Endothelial cell of umbilical vein (primary cell): ENCODE measurements at regions not wholly inside any gene's neighbourhood (a gene's known extent, or its start where the extent isn't known, plus 50 kb on each side); places are given as distances from the start of the nearest gene placed in this dataset.
"Not testable (repeated sequence)": the region's sequence is repeated elsewhere in the genome, so short reads cannot be mapped to it uniquely, and the experiment has no call there.

Experiments used
- EZH2 ChIP-seq: IDR thresholded peaks from 2 replicates; pipeline ENCODE4 v1.6.1; 2012; ENCODE audit warnings: borderline replicate concordance, low read depth, mild to moderate bottlenecking, moderate library complexity, low read length, inconsistent platforms; ENCODE audit not compliant: severe bottlenecking
- FOS ChIP-seq: IDR thresholded peaks from 2 replicates; pipeline ENCODE4 v1.6.1; 2011; ENCODE audit warnings: mild to moderate bottlenecking, low read length, moderate library complexity, borderline replicate concordance; ENCODE audit not compliant: insufficient read depth
- MYC ChIP-seq: IDR thresholded peaks from one replicate; pipeline ENCODE4 v1.6.1; 2011; ENCODE audit warnings: mild to moderate bottlenecking, low read depth, low read length
- POLR2A ChIP-seq: IDR thresholded peaks from 2 replicates; pipeline ENCODE4 v1.6.1; 2012; ENCODE audit warnings: low read depth, mild to moderate bottlenecking, control low read depth, low read length
- POLR2AphosphoS5 ChIP-seq: IDR thresholded peaks from 2 replicates; pipeline ENCODE4 v1.6.1; 2012; ENCODE audit warnings: low read depth, mild to moderate bottlenecking, control low read depth, low read length, moderate library complexity; ENCODE audit not compliant: insufficient read depth
- TF ChIP-seq, protein P1 (sequence below), 2 donors: IDR thresholded peaks; 1 replicate in 1 of 2; 2 replicates in 1 of 2; pipeline ENCODE4 v1.5.1; 2011; ENCODE audit warnings: low read length in 2 of 2, mild to moderate bottlenecking in 2 of 2, moderate library complexity in 2 of 2, control low read depth in 1 of 2, inconsistent platforms in 1 of 2, low read depth in 1 of 2; ENCODE audit not compliant: insufficient read depth in 1 of 2; ENCODE audit errors: extremely low read depth in 1 of 2
- TF ChIP-seq, protein P2 (sequence below): IDR thresholded peaks from 2 replicates; pipeline ENCODE4 v1.6.1; 2011; ENCODE audit not compliant: insufficient read depth, insufficient read length

DNA sequence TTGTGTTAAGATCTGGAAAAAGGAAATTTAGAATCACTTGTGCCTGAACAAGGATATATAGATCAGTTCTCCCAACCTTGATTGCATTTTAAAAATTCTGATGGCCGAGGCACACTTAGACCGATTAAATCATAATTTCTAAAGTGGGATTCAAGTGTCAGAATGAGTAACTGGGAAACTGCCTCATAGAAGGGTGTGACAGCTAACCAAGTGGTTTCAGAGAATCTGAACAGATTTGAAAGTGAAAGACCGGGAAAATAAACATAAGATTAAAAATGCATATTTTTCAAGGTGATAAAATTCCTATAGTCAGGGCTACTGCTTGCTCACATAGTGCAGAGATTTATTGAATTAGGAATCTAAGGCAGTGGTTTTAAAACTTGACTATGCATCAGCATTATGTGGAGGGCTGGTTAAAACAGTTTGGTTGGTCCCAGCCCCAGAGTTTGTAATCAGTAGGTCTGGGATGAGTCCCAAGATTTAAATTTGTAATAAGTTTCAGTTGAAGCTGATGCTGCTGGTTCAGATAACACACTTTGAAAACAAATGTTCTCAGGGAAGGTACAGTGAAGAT is 314.3 kb downstream of the NSUN3 start:
- TF ChIP-seq, protein P1, sequence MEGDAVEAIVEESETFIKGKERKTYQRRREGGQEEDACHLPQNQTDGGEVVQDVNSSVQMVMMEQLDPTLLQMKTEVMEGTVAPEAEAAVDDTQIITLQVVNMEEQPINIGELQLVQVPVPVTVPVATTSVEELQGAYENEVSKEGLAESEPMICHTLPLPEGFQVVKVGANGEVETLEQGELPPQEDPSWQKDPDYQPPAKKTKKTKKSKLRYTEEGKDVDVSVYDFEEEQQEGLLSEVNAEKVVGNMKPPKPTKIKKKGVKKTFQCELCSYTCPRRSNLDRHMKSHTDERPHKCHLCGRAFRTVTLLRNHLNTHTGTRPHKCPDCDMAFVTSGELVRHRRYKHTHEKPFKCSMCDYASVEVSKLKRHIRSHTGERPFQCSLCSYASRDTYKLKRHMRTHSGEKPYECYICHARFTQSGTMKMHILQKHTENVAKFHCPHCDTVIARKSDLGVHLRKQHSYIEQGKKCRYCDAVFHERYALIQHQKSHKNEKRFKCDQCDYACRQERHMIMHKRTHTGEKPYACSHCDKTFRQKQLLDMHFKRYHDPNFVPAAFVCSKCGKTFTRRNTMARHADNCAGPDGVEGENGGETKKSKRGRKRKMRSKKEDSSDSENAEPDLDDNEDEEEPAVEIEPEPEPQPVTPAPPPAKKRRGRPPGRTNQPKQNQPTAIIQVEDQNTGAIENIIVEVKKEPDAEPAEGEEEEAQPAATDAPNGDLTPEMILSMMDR (IDR thresholded peaks at IDR 0.05; ENCODE audit: extremely low read depth in 1 of 2, insufficient read depth in 1 of 2, low read depth in 1 of 2, low read length in 2 of 2), result not testable (repeated sequence)
- not testable (repeated sequence) for TF ChIP-seq FOS, POLR2A, EZH2, POLR2AphosphoS5, MYC
- TF ChIP-seq, protein P2, sequence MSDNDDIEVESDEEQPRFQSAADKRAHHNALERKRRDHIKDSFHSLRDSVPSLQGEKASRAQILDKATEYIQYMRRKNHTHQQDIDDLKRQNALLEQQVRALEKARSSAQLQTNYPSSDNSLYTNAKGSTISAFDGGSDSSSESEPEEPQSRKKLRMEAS, result not testable (repeated sequence)
